SK-N-SH treated with all-trans-retinoic acid at 6 μM for 48 hours (cell line): ENCODE measurements at regions not wholly inside any gene's neighbourhood (a gene's known extent, or its start where the extent isn't known, plus 50 kb on each side); places are given as distances from the start of the nearest gene placed in this dataset.

ENCODE experiments used
- ATAC-seq: fragments of 200-7000 bp; cut with Tn5 transposase; 3 replicates; pipeline ENCODE4 v1.9.1; 2020; ENCODE audit warnings: mild to moderate bottlenecking, moderate library complexity
- ARNTL ChIP-seq: fragments of 450-650 bp; formaldehyde crosslinking; IDR thresholded peaks from 2 replicates; pipeline ENCODE4 v1.5.0; 2020; ENCODE audit warnings: low read depth, mild to moderate bottlenecking, moderate library complexity, borderline replicate concordance
- BACH2 ChIP-seq: fragments of 250-450 bp; sonication (Bioruptor Pico); IDR thresholded peaks from 2 replicates; pipeline ENCODE4 v1.9.0; 2021; ENCODE audit warnings: mild to moderate bottlenecking, borderline replicate concordance
- CSDC2 ChIP-seq: fragments of 250-450 bp; sonication (Bioruptor Pico); IDR thresholded peaks from 2 replicates; pipeline ENCODE4 v1.5.0; 2020; ENCODE audit warnings: mild to moderate bottlenecking, moderate library complexity
- ESRRG ChIP-seq: fragments of 250-450 bp; sonication (Bioruptor Pico); IDR thresholded peaks from 2 replicates; pipeline ENCODE4 v1.6.1; 2021; ENCODE audit warnings: mild to moderate bottlenecking
- GLIS3 ChIP-seq: fragments of 250-450 bp; sonication (Bioruptor Pico); IDR thresholded peaks from 2 replicates; pipeline ENCODE4 v1.5.0; 2020; ENCODE audit warnings: mild to moderate bottlenecking, moderate library complexity
- ISL1 ChIP-seq: fragments of 250-450 bp; sonication (Bioruptor Pico); IDR thresholded peaks from 2 replicates; pipeline ENCODE4 v2.1.2; 2022; ENCODE audit warnings: mild to moderate bottlenecking, moderate library complexity
- PPARA ChIP-seq: fragments of 250-450 bp; sonication (Bioruptor Pico); IDR thresholded peaks from 2 replicates; pipeline ENCODE4 v1.5.0; 2020; ENCODE audit warnings: mild to moderate bottlenecking, borderline replicate concordance
- RARB ChIP-seq: fragments of 250-450 bp; sonication (Bioruptor Pico); IDR thresholded peaks from 2 replicates; pipeline ENCODE4 v1.8.0; 2021; ENCODE audit warnings: mild to moderate bottlenecking, moderate library complexity
- SNAI2 ChIP-seq: fragments of 250-450 bp; sonication (Bioruptor Pico); IDR thresholded peaks from 2 replicates; pipeline ENCODE4 v1.5.0; 2020; ENCODE audit warnings: mild to moderate bottlenecking, moderate library complexity
- TCF4 ChIP-seq: fragments of 250-450 bp; sonication (Bioruptor Pico); IDR thresholded peaks from 2 replicates; pipeline ENCODE4 v1.8.0; 2021; ENCODE audit warnings: mild to moderate bottlenecking, moderate library complexity, borderline replicate concordance
- TOX ChIP-seq: fragments of 250-450 bp; sonication (Bioruptor Pico); IDR thresholded peaks from 2 replicates; pipeline ENCODE4 v1.8.0; 2021; ENCODE audit warnings: mild to moderate bottlenecking, moderate library complexity, borderline replicate concordance
- ZC3H10 ChIP-seq: fragments of 250-450 bp; sonication (Bioruptor Pico); IDR thresholded peaks from 2 replicates; pipeline ENCODE4 v1.5.1; 2021; ENCODE audit warnings: mild to moderate bottlenecking, moderate library complexity
- ZFP3 ChIP-seq: fragments of 250-450 bp; sonication (Bioruptor Pico); IDR thresholded peaks from 2 replicates; pipeline ENCODE4 v1.5.0; 2020; ENCODE audit warnings: mild to moderate bottlenecking, moderate library complexity
- ZFP30 ChIP-seq: fragments of 450-650 bp; formaldehyde crosslinking; IDR thresholded peaks from 2 replicates; pipeline ENCODE4 v1.5.0; 2022; ENCODE audit warnings: mild to moderate bottlenecking, moderate library complexity
- ZNF565 ChIP-seq: fragments of 450-650 bp; formaldehyde crosslinking; conservative IDR thresholded peaks from 2 replicates; pipeline ENCODE4 v1.5.0; 2020; ENCODE audit warnings: low read depth, mild to moderate bottlenecking, moderate library complexity
- ZNF8 ChIP-seq: fragments of 450-650 bp; formaldehyde crosslinking; IDR thresholded peaks from 2 replicates; pipeline ENCODE4 v1.5.0; 2020; ENCODE audit warnings: mild to moderate bottlenecking, moderate library complexity
- TF ChIP-seq, protein P1 (sequence below): fragments of 250-450 bp; sonication (Bioruptor Pico); IDR thresholded peaks from 2 replicates; pipeline ENCODE4 v1.8.0; 2020; ENCODE audit warnings: mild to moderate bottlenecking, moderate library complexity, borderline replicate concordance
- TF ChIP-seq, protein P2 (sequence below): fragments of 250-450 bp; sonication (Bioruptor Pico); IDR thresholded peaks from 2 replicates; pipeline ENCODE4 v1.5.1; 2021; ENCODE audit warnings: mild to moderate bottlenecking, moderate library complexity
- TF ChIP-seq, protein P3 (sequence below): fragments of 250-450 bp; sonication (Bioruptor Pico); IDR thresholded peaks from 2 replicates; pipeline ENCODE4 v1.5.0; 2020; ENCODE audit warnings: mild to moderate bottlenecking, moderate library complexity
- TF ChIP-seq, protein P4 (sequence below): fragments of 250-450 bp; sonication (Bioruptor Pico); IDR thresholded peaks from 2 replicates; pipeline ENCODE4 v1.5.1; 2020; ENCODE audit warnings: low read depth, mild to moderate bottlenecking, moderate library complexity
- TF ChIP-seq, protein P5 (sequence below): fragments of 250-450 bp; sonication (Bioruptor Pico); IDR thresholded peaks from 2 replicates; pipeline ENCODE4 v1.8.0; 2021; ENCODE audit warnings: low read depth, mild to moderate bottlenecking, moderate library complexity, borderline replicate concordance

DNA sequence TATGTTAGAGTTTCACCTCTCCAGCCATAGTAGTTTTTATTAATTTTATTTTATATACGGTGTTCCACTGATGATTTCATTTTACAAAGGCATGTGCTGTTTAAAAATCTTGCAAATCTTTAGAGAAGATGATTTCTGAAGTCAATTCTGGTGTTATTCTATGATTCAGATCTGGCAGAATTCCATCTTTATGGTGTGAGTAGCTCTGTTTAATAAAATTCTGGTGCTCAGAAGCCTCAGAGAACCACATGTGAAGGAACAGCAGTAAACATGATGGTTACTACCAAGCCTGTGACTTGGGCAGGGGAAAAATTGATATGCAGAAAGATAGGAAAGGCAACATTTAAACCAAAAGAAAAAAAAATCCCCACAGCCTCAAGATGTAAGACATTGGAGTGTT, 299.7 kb downstream of the NPR3 start:
- ATAC-seq, result 0 out of 3 replicates have a peak, but pooled peaks have one; percentile 31
- no peak for TF ChIP-seq ZFP3
- TF ChIP-seq, protein P1, sequence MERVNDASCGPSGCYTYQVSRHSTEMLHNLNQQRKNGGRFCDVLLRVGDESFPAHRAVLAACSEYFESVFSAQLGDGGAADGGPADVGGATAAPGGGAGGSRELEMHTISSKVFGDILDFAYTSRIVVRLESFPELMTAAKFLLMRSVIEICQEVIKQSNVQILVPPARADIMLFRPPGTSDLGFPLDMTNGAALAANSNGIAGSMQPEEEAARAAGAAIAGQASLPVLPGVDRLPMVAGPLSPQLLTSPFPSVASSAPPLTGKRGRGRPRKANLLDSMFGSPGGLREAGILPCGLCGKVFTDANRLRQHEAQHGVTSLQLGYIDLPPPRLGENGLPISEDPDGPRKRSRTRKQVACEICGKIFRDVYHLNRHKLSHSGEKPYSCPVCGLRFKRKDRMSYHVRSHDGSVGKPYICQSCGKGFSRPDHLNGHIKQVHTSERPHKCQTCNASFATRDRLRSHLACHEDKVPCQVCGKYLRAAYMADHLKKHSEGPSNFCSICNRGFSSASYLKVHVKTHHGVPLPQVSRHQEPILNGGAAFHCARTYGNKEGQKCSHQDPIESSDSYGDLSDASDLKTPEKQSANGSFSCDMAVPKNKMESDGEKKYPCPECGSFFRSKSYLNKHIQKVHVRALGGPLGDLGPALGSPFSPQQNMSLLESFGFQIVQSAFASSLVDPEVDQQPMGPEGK (CRISPR knock-in tag), result no peak

DNA sequence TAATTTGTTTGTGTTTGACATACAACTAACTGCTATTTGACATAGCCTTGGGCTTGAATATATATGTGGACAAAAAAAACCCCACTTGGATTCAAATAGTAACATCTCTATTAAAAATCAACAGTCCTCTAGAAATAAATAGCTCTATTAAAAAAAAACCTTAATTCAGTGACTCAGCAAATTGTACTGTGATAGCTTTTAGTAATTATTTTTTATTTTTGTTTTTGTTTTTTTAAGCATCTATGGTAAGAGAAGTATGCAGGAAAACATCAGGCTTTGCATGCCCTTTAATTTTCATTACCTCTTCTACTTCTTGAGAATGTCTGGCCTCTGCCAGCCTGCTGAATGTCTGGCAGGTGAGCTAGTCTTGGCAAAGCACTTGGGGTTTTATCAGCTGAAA, 300.7 kb downstream of the NPR3 start:
- TF ChIP-seq ESRRG (CRISPR knock-in tag) (no peak), TCF4 (CRISPR knock-in tag) (no peak), TOX (CRISPR knock-in tag) (no peak), PPARA (no peak), ZFP30 (CRISPR knock-in tag) (no peak)
- no peak for ATAC-seq

DNA sequence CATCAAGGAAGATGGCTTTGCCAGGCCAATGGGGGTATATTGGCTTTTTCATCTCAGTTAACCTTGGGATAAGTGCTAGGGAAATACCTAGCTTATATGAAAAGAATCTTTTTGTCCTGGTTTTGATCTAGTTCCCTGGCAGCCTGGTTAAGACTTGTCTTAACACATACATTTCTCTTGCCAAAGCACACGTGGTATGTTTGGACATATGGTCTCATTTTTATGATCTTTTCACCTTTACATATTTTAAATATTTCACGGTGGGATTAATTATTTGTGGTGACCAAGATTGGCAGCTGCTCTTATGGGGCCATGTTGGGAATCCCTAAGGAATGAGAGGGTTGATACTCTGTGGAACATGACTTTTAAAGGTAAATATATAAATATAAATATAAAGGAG, 312.5 kb downstream of the NPR3 start:
- TF ChIP-seq, protein P2, sequence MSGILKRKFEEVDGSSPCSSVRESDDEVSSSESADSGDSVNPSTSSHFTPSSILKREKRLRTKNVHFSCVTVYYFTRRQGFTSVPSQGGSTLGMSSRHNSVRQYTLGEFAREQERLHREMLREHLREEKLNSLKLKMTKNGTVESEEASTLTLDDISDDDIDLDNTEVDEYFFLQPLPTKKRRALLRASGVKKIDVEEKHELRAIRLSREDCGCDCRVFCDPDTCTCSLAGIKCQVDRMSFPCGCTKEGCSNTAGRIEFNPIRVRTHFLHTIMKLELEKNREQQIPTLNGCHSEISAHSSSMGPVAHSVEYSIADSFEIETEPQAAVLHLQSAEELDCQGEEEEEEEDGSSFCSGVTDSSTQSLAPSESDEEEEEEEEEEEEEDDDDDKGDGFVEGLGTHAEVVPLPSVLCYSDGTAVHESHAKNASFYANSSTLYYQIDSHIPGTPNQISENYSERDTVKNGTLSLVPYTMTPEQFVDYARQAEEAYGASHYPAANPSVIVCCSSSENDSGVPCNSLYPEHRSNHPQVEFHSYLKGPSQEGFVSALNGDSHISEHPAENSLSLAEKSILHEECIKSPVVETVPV (CRISPR knock-in tag), result no peak
- TF ChIP-seq RARB (CRISPR knock-in tag) (no peak), ZFP30 (CRISPR knock-in tag) (no peak), TOX (CRISPR knock-in tag) (no peak), ZNF8 (CRISPR knock-in tag) (no peak), SNAI2 (CRISPR knock-in tag) (no peak), GLIS3 (CRISPR knock-in tag) (no peak), ZNF565 (CRISPR knock-in tag) (no peak), ARNTL (CRISPR knock-in tag) (no peak), PPARA (no peak), ZC3H10 (CRISPR knock-in tag) (no peak), ZFP3 (no peak), ESRRG (CRISPR knock-in tag) (no peak), TCF4 (CRISPR knock-in tag) (no peak), CSDC2 (no peak), ISL1 (CRISPR knock-in tag) (no peak)
- TF ChIP-seq, protein P1 (CRISPR knock-in tag), result no peak
- TF ChIP-seq, protein P3, sequence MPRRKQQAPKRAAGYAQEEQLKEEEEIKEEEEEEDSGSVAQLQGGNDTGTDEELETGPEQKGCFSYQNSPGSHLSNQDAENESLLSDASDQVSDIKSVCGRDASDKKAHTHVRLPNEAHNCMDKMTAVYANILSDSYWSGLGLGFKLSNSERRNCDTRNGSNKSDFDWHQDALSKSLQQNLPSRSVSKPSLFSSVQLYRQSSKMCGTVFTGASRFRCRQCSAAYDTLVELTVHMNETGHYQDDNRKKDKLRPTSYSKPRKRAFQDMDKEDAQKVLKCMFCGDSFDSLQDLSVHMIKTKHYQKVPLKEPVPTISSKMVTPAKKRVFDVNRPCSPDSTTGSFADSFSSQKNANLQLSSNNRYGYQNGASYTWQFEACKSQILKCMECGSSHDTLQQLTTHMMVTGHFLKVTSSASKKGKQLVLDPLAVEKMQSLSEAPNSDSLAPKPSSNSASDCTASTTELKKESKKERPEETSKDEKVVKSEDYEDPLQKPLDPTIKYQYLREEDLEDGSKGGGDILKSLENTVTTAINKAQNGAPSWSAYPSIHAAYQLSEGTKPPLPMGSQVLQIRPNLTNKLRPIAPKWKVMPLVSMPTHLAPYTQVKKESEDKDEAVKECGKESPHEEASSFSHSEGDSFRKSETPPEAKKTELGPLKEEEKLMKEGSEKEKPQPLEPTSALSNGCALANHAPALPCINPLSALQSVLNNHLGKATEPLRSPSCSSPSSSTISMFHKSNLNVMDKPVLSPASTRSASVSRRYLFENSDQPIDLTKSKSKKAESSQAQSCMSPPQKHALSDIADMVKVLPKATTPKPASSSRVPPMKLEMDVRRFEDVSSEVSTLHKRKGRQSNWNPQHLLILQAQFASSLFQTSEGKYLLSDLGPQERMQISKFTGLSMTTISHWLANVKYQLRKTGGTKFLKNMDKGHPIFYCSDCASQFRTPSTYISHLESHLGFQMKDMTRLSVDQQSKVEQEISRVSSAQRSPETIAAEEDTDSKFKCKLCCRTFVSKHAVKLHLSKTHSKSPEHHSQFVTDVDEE (CRISPR knock-in tag), result no peak
- no peak for ATAC-seq

DNA sequence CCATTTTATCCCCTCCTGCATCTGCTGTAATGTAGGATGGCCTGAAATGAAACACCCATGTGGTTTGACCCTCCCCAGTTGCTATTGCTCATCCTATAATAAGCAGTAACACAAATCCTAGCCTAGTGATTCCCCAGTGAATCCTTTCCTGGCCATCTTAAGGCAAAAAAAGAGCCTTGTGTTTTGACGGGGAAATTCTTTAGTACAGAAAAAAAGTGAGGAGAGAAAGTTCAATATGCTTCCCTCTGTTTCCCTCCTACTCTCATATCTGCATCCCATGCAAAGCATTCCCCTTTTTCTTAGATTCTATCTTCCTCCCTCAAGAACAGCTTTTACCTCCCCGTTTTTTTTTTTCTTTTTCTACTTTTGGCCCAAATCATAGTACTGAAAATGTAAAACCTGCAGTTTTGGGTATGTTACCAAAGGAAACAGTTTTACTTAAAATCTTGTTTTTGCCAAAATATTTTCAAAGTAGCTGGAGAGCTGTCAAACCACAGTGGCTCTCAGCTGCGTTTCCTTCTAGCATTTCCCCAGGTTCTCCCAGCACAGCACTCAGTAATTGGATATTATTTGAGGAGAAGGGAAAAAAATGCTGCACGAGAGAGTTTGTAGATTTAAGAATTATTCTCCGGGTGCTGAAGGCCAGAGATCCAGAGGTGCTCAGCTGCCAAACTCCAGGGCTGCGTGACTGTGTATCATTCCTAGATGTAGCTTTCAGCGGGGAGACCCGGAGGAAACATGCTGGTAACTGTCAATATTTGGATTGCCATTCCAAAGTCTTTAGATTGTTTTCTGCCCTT, 321.4 kb downstream of the NPR3 start:
- ATAC-seq, result peak; percentile 76

More for the DNA sequence above, 321.4 kb downstream of the NPR3 start:
- TF ChIP-seq SNAI2 (CRISPR knock-in tag), result no peak
- no peak for TF ChIP-seq CSDC2
- TF ChIP-seq, protein P4, sequence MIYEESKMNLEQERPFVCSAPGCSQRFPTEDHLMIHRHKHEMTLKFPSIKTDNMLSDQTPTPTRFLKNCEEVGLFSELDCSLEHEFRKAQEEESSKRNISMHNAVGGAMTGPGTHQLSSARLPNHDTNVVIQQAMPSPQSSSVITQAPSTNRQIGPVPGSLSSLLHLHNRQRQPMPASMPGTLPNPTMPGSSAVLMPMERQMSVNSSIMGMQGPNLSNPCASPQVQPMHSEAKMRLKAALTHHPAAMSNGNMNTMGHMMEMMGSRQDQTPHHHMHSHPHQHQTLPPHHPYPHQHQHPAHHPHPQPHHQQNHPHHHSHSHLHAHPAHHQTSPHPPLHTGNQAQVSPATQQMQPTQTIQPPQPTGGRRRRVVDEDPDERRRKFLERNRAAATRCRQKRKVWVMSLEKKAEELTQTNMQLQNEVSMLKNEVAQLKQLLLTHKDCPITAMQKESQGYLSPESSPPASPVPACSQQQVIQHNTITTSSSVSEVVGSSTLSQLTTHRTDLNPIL (CRISPR knock-in tag), result no peak
- no peak for TF ChIP-seq ESRRG (CRISPR knock-in tag)
- no peak for TF ChIP-seq TCF4 (CRISPR knock-in tag)
- TF ChIP-seq ZC3H10 (CRISPR knock-in tag), result no peak
- no peak for TF ChIP-seq BACH2 (CRISPR knock-in tag)
- TF ChIP-seq, protein P5, sequence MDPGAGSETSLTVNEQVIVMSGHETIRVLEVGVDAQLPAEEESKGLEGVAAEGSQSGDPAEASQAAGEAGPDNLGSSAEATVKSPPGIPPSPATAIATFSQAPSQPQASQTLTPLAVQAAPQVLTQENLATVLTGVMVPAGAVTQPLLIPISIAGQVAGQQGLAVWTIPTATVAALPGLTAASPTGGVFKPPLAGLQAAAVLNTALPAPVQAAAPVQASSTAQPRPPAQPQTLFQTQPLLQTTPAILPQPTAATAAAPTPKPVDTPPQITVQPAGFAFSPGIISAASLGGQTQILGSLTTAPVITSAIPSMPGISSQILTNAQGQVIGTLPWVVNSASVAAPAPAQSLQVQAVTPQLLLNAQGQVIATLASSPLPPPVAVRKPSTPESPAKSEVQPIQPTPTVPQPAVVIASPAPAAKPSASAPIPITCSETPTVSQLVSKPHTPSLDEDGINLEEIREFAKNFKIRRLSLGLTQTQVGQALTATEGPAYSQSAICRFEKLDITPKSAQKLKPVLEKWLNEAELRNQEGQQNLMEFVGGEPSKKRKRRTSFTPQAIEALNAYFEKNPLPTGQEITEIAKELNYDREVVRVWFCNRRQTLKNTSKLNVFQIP (CRISPR knock-in tag), result no peak
